K562 (cell line): ENCODE measurements at regions not wholly inside any gene's neighbourhood (a gene's known extent, or its start where the extent isn't known, plus 50 kb on each side); places are given as distances from the start of the nearest gene placed in this dataset.
A peak's percentile ranks its signal among the peaks of the same experiment; 100 is the strongest.

Experiments used
- ATAC-seq: fragments of 200-7000 bp; cut with Tn5 transposase; 3 replicates; pipeline ENCODE4 v1.9.1; 2020; ENCODE audit warnings: moderate library complexity
- BruUV-seq: library from RNA; stranded (reverse); fragments of 400-500 nt; replicated peaks from 2 replicates; lab custom pipeline; 2021; lab: Mats Ljungman, UMichigan
- CTCF ChIA-PET: fragments of 300-600 bp; formaldehyde crosslinking; extraction: SDS; loops from one replicate; lab custom pipeline; 2021; ENCODE audit warnings: low intra/inter-chr PET ratio; lab: Yijun Ruan, JAX
- POLR2A ChIA-PET: fragments of 300-600, 350-650 bp; sonication (Branson Sonifier 250); formaldehyde crosslinking; extraction: SDS; loops from one replicate; lab custom pipeline; 2021; ENCODE audit warnings: antibody characterized with exemption, inconsistent platforms; lab: Yijun Ruan, JAX
- DNase-seq, 4 experiments: peaks; one replicate each; pipeline versions ENCODE4 v3.0.0 to v3.0.0-alpha.2; 2011 to 2018; ENCODE audit warnings: low spot score in 3 of 4, mixed read lengths in 3 of 4; ENCODE audit errors: extremely low read depth in 1 of 4
- FAIRE-seq: peaks from 2 replicates; lab custom pipeline; 2011; peaks lifted over from hg19 to GRCh38; lab: Jason Lieb, UNC
- H2AFZ ChIP-seq: 2 replicates; pipeline ENCODE4 v1.6.0; 2011; ENCODE audit warnings: low read depth, low read length, control low read depth, inconsistent platforms
- H3K27ac ChIP-seq: fragments of 200-600 bp; 3 replicates; pipeline ENCODE4 v1.8.0; 2011; ENCODE audit warnings: low read depth, mild to moderate bottlenecking, control low read depth, inconsistent platforms, low read length, moderate library complexity, mixed read lengths; ENCODE audit errors: extremely low read depth
- H3K27me3 ChIP-seq, 2 experiments: fragments of 300-600 bp in 1 of 2; 2 replicates in 1 of 2; 3 replicates in 1 of 2; pipeline versions ENCODE4 v1.6.0 to v1.8.0; 2011; ENCODE audit warnings: inconsistent platforms in 2 of 2, low read length in 2 of 2, mild to moderate bottlenecking in 1 of 2, mixed read lengths in 1 of 2, moderate library complexity in 1 of 2; ENCODE audit not compliant: control insufficient read depth in 2 of 2, insufficient read depth in 2 of 2
- H3K36me3 ChIP-seq: fragments of 300-600 bp; 3 replicates; pipeline ENCODE4 v1.8.0; 2011; ENCODE audit warnings: mild to moderate bottlenecking, low read length, inconsistent platforms; ENCODE audit not compliant: control insufficient read depth, insufficient read depth
- H3K4me1 ChIP-seq, 2 experiments: fragments of 200-600 bp in 1 of 2; replicated peaks in 1 of 2; 2 replicates in 1 of 2; 3 replicates in 1 of 2; pipeline versions ENCODE4 v1.5.1 to v1.8.0; 2011; ENCODE audit warnings: inconsistent platforms in 2 of 2, low read length in 2 of 2, mild to moderate bottlenecking in 1 of 2, mixed read lengths in 1 of 2, moderate library complexity in 1 of 2; ENCODE audit not compliant: control insufficient read depth in 2 of 2, insufficient read depth in 2 of 2
- H3K4me2 ChIP-seq: 2 replicates; pipeline ENCODE4 v1.6.1; 2011; ENCODE audit warnings: low read length, control low read depth, inconsistent platforms, mixed read lengths; ENCODE audit not compliant: insufficient read depth
- H3K4me3 ChIP-seq: fragments of 200-600 bp; sonication (generic), shearing (Covaris generic); 2 replicates; pipeline ENCODE4 v1.5.1; 2016; ENCODE audit warnings: control low read depth, inconsistent platforms
- H3K79me2 ChIP-seq: fragments of 200-600 bp; 3 replicates; pipeline ENCODE4 v1.8.0; 2011; ENCODE audit warnings: low read length, inconsistent platforms; ENCODE audit not compliant: control insufficient read depth, insufficient read depth
- H3K9ac ChIP-seq, 2 experiments: 2 replicates each; pipeline versions ENCODE4 v1.6.0 to v1.6.1; 2011; ENCODE audit warnings: low read depth in 2 of 2, low read length in 2 of 2, control low read depth in 1 of 2, inconsistent platforms in 1 of 2, mild to moderate bottlenecking in 1 of 2, mixed read lengths in 1 of 2; ENCODE audit not compliant: insufficient read depth in 1 of 2
- H3K9me1 ChIP-seq: one replicate; pipeline ENCODE4 v1.6.0; 2011; ENCODE audit warnings: inconsistent platforms, mild to moderate bottlenecking, low read length, moderate library complexity; ENCODE audit not compliant: control insufficient read depth, insufficient read depth
- H3K9me3 ChIP-seq: replicated peaks from 2 replicates; pipeline ENCODE4 v1.5.1; 2011; ENCODE audit warnings: low read depth, low read length, inconsistent platforms; ENCODE audit not compliant: control insufficient read depth, insufficient read depth
- H4K20me1 ChIP-seq: replicated peaks from 2 replicates; pipeline ENCODE4 v1.6.1; 2011; ENCODE audit warnings: low read length, inconsistent platforms, mixed read lengths; ENCODE audit not compliant: control insufficient read depth, insufficient read depth
- BCOR ChIP-seq: fragments of 450-650 bp; IDR thresholded peaks from 2 replicates; pipeline ENCODE4 v1.6.1; 2016
- ERF ChIP-seq: fragments of 450-650 bp; formaldehyde crosslinking; IDR thresholded peaks from 2 replicates; pipeline ENCODE4 v1.4.0; 2020; ENCODE audit warnings: mild to moderate bottlenecking, mixed read lengths
- GATAD2B ChIP-seq: fragments of 450-650 bp; IDR thresholded peaks from 2 replicates; pipeline ENCODE4 v1.6.1; 2017; ENCODE audit warnings: mild to moderate bottlenecking, borderline replicate concordance
- KDM1A ChIP-seq, 2 experiments: fragments of 450-650 bp; IDR thresholded peaks; 2 replicates each; pipeline ENCODE4 v1.6.1; 2016; ENCODE audit warnings: mild to moderate bottlenecking in 2 of 2
- USF2 ChIP-seq: sonication (generic); formaldehyde crosslinking; IDR thresholded peaks from 2 replicates; pipeline ENCODE4 v1.5.0; 2020; ENCODE audit warnings: missing genetic modification reagents
- ZBTB33 ChIP-seq: sonication (generic); formaldehyde crosslinking; IDR thresholded peaks from 2 replicates; pipeline ENCODE4 v1.8.1; 2023; ENCODE audit warnings: mild to moderate bottlenecking, missing genetic modification reagents
- ZNF592 ChIP-seq: fragments of 450-650 bp; IDR thresholded peaks from 2 replicates; pipeline ENCODE4 v1.6.1; 2017; ENCODE audit warnings: antibody characterized with exemption, mild to moderate bottlenecking
- WGBS: fragments of 100-300 bp; shearing (Covaris generic); methylation state at CpG from one replicate; pipeline ENCODE4 v1.1.6; 2016; ENCODE audit warnings: low coverage, mixed read lengths; ENCODE audit not compliant: insufficient coverage; ENCODE audit errors: missing lambda C conversion rate; 5-methylcytosine and 5-hydroxymethylcytosine counted together
- in situ Hi-C: fragments of 300-500 bp; cut with MboI; formaldehyde crosslinking; loops from 4 replicates; pipeline ENCODE4 v1.15.0; 2018; ENCODE audit warnings: inconsistent platforms, mixed read lengths
- intact Hi-C: fragments of 100-400 bp; cut with micrococcal nuclease; formaldehyde crosslinking; loops from 2 replicates; pipeline ENCODE4 v1.14.2; 2022

GRCh38 chr12:124460771-124461170 is 106.6 kb downstream of the NCOR2 start:
- in situ Hi-C loops (no loop called here), intact Hi-C loops (no loop called here)
- peaks cover 39% of the 10 kb centered on the region; the same call in 2 of the 3 replicates for H3K36me3 ChIP-seq
- TF ChIP-seq GATAD2B, result no peak
- no peaks in the 10 kb centered on the region for H3K79me2 ChIP-seq
- 0 out of 4 replicates have a peak overlapping the region, but pooled peaks of 1 of the 2 experiments have one; percentile 48 for H3K9ac ChIP-seq
- 80% methylated on average over 8 of the region's 9 CpGs for WGBS
- H3K27ac ChIP-seq, result no peak overlapping the region
- H2AFZ ChIP-seq, result no peak overlapping the region
- 0 out of 2 replicates have a peak, but pooled peaks cover 5% of the 10 kb centered on the region for H4K20me1 ChIP-seq
- no peaks in the 10 kb centered on the region for H3K9me1 ChIP-seq
- H3K9me3 ChIP-seq, result no peaks in the 10 kb centered on the region
- H3K4me2 ChIP-seq, result no peak overlapping the region
- H3K4me1 ChIP-seq, result peaks cover 0 to 24% of the 10 kb centered on the region in 2 experiments; a peak in 2 of 5 replicates
- BruUV-seq, result no TSS peak
- H3K27me3 ChIP-seq, result no peaks in the 10 kb centered on the region
- no peak for ATAC-seq
- no peak for DNase-seq
- H3K4me3 ChIP-seq, result no peak overlapping the region
- ChIA-PET POLR2A (interaction anchor here (0.6 kb wide), 1 partner anchor 1138 kb away, joined by 4 read pairs; no protein-coding TSS in a partner anchor), CTCF (no interaction called here)
- no peak for FAIRE-seq

DNA sequence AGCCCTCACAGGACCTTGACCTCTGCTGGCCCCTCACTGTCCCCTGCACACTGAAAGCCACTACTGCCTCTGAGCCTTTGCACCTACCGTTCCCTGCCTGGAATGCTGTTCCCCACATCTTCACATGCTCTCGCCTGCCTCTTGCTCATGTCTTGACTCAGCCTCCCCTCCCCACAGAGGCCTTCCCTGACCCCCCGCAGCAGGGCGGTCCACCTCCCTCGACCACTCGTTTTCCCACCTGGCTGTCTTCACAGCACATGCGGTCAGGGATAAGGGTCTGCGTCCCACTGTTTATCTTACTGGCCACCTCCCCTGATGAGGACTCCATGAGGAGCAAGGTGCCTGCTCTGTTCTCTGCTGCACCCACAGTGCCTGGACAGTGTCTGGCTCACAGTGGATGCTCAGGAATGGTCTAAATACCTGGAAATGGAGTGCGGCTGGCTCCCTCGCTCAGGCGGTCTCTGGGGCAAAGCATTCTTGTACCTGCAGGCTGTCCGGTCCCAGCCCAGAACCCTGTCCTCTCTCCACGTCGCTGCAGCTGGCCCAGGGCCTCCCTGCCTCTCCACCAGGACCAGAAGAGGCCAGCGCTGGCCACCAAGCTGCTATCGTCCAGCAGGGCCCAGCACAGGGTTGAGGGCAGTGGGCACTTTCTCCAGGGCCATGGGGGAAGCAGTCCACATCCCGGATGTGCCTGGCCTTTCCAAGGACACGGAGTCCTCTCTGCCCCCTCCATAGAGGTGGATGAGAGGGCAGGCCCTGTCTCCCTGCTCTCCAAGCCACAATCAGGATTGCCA is 107.4 kb downstream of the NCOR2 start:
- WGBS, result 87% methylated on average over 14 of the region's 18 CpGs
- in situ Hi-C loops, result no loop called here
- no peak overlapping the region for H3K4me3 ChIP-seq
- H3K27ac ChIP-seq, result no peak overlapping the region
- ATAC-seq, result no peak
- H3K4me1 ChIP-seq, result peaks cover 0 to 24% of the 10 kb centered on the region in 2 experiments; a peak in 2 of 5 replicates
- ChIA-PET POLR2A (no interaction called here), CTCF (no interaction called here)
- H3K4me2 ChIP-seq, result no peak overlapping the region
- 0 out of 2 replicates have a peak, but pooled peaks cover 5% of the 10 kb centered on the region for H4K20me1 ChIP-seq
- no peak overlapping the region for H2AFZ ChIP-seq
- BruUV-seq, result no TSS peak
- no peak for DNase-seq
- FAIRE-seq, result no peak
- no peaks in the 10 kb centered on the region for H3K27me3 ChIP-seq
- peaks cover 33% of the 10 kb centered on the region; the same call in 2 of the 3 replicates for H3K36me3 ChIP-seq
- no peaks in the 10 kb centered on the region for H3K9me3 ChIP-seq
- no peaks in the 10 kb centered on the region for H3K9me1 ChIP-seq
- H3K9ac ChIP-seq, result no peak overlapping the region; a peak in 1 of 4 replicates
- intact Hi-C loops, result no loop called here
- no peaks in the 10 kb centered on the region for H3K79me2 ChIP-seq
- TF ChIP-seq ZBTB33 (no peak), ERF (CRISPR knock-in tag) (no peak), KDM1A (IDR thresholded peaks at IDR 0.05) (peak; percentile 15 to 28; a peak in 1 of 4 replicates), USF2 (CRISPR knock-in tag) (no peak), ZNF592 (no peak), BCOR (peak; percentile 72)
